Amniotic epithelial cell (primary cell): ENCODE measurements at regions not wholly inside any gene's neighbourhood (a gene's known extent, or its start where the extent isn't known, plus 50 kb on each side); places are given as distances from the start of the nearest gene placed in this dataset.
"Not testable (repeated sequence)": the region's sequence is repeated elsewhere in the genome, so short reads cannot be mapped to it uniquely, and the experiment has no call there.

Experiments
- DNase-seq: peaks from one replicate; pipeline ENCODE4 v3.0.0-alpha.2; 2010; ENCODE audit warnings: low read depth

DNA sequence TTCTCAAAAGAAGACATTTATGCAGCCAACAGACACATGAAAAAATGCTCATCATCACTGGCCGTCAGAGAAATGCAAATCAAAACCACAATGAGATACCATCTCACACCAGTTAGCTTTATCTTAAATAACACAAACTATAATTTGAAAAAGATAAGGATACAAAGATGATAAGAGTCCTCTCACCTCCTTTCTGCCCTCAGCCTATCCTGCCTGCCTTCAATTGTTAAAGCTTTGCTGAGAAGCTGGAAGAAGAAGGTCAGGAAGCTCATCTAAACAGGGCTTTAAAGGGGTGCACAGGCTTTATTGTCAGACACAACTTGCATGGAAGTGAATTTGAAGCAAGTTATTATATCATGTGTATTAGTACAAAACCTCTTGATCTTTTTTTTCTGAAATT, 676.3 kb upstream of the GOT2 start:
- no peak for DNase-seq

DNA sequence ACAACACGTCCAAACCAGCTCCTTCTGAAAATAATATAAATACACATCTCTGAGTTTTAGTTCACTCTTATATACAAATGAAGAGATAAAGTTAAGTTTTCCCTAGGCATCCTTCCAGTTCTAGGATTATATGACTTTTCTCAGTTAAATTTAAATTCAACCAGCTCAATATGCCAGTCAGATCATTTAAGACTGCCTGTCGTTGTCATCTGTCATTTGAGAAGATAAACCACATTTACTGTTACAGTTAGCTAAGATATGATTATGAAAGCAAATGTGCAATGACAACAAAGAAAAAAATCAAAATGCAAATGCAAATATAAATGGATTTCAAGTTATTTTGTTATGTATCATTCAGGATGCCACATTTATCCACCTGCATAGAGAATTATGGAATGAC, 671.7 kb upstream of the GOT2 start:
- no peak for DNase-seq

DNA sequence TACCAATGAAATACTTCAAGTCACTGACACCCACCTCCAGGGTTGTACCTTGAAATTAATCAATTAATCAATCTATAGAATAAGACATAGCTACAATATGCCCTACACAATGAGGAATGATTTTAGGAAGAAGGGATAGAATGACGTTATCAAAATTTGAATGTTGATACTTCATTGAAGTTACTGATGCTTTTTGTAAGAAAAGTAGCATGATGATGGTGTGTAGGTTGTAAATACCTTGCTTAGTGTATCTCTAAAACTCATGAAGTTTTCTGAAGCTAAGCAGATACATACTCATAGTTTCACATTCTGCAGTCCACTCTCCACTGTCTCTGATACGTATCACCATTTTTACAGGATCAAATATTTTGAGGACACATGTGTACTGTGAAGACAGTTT, 670.4 kb upstream of the GOT2 start:
- no peak for DNase-seq

DNA sequence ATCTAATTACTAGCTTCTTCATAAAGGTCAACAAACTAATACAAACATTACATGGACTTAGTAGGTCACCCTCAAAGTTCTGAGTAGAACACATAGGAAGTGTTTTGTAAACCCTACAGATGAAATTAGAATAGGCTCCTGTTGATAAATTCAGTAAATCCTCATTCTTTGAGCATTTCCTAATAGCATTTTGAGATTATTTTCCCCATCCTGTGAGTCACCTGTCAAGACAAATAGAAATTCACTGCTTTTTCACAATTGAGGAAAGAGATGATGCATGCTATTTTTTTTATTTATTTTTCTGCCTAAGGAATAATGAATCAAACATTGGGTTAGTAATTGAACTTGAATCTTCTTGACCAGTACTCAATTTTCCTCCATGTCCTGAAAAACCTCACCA, 666.7 kb upstream of the GOT2 start:
- DNase-seq = no peak

DNA sequence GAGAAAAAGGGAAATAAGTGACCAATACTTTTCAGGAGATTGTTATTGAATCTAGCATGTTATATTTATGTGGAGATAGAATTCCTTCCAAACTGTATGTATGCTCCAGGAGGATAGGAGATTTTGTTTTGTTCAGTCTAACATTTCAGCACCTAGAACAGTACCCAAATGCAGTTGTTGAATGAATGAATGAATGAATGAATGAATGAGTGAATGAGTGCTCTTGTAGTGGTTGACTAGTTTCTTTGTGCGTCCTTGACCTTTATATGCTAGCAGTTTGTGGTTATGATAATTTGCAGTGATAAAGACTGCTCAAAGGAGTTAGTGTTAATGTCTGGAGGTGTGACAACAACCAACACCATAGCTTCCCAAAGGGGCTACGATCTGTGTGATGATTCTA, 663.5 kb upstream of the GOT2 start:
- DNase-seq = no peak

DNA sequence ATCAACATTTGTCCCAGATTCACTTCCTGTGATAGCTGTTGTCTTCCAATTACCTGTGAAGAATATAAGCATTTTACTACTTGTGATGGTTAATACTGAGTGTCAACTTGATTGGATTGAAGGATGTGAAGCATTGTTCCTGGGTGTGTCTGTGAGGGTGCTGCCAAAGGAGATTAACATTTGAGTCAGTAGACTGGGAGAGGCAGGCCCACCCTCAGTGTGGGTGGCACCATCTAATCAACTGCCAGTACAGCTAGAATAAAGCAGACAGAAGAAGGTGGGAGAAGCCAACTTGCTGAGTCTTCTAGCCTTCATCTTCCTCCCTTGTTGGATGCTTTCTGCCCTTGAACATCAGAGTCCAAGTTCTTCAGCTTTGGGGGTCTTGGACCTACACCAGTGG, 660.4 kb upstream of the GOT2 start:
- no peak for DNase-seq

DNA sequence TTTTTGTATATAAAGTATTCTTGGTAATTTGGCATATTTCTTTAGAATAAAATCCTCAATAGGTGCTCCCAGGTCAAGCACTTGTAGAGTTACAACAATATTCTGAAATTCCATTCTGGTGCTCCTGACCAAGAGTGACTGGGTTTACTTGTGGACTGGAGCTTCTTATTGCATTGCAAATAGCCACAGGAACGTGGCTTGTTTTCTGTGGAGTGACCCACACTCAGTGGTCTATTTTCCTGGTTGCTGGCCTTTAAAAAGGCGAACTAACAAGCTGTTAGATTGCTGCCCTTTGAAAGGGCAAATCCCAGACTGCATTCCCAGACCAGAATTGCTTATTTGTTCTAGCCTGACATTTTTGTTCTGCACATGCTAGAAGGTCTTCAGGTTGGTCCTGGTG, 658.8 kb upstream of the GOT2 start:
- DNase-seq = no peak

DNA sequence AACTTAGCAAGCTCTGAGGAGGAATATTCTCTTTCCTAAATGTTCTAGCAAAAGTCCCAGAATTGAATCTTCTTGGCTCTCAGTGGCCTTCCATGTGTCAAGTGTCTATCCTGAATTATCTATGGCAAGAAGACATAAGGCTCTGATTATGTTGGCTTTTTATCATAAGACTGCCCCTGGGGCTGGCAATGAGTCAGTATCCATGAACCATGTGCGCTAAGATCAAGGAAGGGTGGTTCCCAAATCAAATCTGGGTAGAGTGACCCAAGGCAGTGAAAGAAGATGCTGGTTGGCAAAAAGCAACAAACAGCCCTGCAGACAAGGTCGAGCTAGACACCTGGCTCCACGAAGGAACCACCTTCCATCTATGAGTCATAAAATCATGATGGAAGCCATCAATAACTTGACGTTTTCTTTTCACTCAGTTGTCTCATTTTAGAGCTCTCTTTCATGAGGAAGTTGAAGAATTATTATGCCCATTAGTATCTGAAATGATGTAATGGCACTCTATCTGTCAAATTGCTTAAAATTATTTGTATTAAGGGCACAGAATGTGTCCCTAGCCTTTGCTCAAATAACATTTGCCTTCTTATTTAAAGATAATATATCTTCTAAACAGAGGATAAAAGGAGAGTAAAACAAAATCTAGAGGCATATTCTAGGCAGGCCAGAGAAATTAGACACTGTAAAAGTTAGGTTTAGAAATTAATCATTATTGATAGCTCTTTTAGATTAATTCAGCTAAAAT, 657.7 kb upstream of the GOT2 start:
- no peak for DNase-seq

DNA sequence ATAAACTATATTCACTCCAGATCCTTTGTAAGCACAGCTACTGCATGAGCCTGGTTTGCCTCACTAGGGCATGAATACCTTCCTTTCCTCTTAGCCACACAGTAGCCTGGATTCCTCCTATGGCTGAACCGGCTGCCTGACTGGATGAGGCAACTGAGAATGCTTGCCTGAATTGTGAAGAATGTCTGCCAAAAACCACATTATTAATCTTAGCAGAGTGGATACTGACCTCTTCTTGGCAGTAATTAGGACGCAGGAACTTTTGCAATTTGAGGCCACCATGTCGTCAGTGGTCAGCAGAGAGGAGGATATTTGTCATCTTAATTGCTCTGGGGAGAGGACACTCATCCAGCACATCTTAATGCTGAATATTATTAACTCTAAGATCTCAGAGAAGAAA, 651.8 kb upstream of the GOT2 start:
- peak; percentile 62 for DNase-seq

DNA sequence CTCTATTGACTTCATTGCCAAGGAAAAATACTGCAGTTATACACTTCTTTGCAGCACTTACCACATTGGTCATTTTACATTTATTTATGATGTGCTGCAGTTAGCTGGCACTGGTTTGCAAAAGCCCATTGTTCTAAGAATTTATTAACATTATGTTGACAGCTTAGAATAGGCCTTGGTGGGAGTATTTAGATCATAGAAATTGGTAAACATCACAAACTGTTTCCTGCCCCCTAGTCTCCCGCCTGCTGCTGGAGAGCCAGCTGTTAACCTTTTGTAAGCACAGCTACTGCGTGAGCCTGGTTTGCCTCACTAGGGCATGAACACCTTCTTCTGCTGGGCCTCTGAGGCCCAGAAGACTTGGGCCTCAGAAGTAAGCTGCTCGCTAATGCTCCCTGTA, 651.4 kb upstream of the GOT2 start:
- DNase-seq = no peak

DNA sequence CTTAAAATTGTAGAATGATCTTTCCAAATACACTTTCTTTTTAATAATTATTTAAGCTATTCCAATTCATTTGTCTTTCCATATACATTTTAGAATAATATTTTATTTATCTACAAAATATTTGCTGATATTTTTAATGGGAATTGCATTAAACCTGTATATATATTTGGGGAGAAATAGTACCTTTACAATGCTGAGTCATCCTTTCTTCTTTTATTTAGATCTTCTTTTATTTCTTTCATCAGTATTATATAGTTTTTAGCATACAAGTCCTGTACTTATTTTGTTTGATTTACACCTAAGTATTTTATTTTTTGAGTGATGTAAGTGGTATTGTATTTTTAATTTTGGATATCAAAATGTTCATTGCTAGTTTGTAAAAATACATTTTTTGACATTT, 639.5 kb upstream of the GOT2 start:
- DNase-seq = no peak

DNA sequence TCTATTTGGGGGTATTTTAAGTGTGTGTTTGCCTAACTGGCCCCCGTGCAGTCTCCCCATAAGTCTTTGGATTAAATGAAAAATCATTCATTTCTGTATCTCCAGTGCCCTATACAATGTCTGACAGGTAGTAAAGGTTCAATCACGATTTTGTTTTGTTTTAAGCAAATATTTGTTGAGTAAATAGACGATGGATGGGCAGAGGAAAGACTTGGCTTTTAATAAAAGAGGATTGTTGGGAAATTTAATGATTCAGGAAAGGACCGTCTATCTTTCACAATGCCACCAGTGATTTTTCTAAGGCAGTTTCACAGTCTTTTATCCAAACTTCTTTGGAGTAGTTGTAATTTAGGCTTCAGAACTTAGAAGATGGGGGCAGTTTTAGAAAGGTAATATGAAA, 636.6 kb upstream of the GOT2 start:
- DNase-seq = no peak

DNA sequence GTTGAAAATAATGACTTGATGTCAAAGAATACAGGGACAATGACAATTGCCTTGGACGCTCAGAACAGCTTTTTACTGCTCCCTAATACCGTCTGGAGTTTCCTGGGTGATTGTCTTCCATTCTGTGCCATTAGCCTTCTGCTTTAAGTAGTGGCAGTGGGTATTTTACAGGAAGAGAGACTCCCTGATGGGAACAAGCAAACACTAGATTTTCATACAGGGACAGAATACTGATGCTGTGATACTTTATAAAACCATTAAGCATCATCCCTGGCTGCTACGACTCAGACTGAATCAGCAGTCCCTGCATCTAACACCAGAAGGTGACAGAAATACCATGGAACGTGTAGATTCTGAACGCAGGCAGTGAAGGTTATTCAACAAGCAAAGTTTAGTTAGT, 635.4 kb upstream of the GOT2 start:
- DNase-seq = no peak

DNA sequence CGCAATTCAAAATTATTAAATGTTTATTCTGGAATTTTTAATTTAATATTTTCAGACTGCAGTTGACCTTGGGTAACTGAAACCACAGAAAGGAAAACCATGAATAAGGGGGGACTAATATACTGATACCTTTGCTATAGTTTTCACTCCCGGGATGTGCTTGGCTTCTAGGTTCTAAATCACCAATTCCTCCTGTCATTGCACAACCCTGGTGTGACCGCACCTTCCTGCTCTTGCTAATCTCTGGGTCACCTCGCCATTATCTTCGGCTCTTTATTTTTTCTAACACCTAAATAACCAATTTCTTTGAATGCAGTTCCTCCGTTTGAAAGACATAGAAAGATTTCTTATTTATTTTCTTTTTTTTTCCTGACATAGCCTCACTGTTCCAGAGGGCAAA, 634.5 kb upstream of the GOT2 start:
- no peak for DNase-seq

DNA sequence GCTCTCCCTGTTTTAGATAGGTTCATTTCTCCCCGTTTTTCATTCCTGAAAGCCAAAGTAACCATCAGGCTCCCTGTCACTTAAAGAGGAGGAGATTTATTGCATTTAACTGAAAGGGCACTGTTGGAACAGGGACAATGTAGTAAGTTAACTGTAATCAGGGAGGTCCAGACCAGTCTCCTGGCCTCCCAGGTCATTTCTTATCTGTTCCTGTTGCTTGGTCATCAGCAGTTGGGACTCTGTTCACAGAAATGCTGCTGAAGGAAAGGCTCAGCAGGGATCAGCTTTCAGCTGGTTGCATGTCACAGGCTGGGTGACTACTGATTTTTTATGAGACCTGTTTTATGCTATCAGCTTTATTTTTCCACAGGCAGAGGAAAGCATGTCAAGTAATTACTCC, 622.6 kb upstream of the GOT2 start:
- no peak for DNase-seq

DNA sequence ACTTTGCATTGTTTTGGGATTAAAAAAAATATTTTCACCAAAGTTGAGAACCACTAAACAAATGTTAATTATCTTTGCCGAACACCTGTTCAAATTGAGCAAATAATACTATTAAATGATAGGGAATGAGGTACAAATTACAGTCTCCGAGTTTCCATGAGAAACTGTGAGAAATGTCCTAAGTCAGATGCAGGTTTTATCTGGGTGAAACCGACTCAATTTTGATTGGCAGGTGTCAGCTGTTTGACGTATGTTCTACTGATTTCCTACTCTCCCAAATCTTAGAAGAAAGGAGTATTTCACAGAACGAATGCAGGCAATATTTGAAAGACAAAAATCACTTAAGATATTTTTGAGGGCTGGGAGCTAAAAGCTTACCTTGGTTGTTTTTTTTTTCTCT, 622.0 kb upstream of the GOT2 start:
- DNase-seq = no peak

DNA sequence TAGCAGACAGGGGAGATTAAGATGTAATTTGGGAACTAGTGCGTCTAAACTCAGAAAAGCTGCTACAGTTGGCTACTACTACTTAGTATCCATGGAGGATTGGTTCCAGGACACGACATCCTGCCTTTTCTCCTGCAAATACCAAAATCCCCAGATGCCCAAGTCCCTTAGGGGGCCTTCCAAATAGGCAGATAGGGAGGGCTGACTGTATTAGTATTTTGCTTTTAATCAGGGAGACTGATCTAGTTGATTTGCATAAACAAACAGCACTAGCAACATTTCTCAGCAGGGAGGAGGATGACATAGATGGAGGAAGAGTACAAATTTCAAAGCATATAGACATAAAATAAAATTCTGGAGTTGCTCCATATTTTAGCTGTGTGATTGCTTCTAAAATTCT, 621.6 kb upstream of the GOT2 start:
- no peak for DNase-seq

DNA sequence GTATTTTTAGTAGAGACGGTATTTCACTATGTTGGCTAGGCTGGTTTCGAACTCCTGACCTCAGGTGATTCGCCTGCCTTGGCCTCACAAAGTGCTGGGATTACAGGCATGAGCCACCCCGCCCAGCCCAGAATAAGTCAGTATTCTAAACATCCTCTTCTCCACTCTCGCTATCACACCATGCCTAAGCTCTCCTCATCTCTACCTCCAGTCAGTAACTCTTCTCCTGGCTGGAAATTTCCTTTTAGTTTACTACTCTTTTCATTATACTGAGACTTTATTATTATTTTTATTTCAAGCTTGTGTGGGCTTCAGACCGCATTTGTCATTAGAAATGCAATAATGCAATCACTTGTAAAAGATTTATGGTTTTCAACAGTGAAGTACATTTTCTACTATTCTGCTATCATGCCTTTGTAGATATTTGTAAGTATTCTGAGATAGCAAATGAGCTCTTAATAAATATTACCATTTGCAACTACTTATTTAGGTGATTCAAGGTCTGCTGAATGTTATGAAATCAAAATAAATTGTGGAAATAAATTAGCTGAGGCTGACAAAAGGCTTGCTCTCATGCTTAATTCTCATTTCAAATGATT, 617.3 kb upstream of the GOT2 start:
- DNase-seq = no peak

DNA sequence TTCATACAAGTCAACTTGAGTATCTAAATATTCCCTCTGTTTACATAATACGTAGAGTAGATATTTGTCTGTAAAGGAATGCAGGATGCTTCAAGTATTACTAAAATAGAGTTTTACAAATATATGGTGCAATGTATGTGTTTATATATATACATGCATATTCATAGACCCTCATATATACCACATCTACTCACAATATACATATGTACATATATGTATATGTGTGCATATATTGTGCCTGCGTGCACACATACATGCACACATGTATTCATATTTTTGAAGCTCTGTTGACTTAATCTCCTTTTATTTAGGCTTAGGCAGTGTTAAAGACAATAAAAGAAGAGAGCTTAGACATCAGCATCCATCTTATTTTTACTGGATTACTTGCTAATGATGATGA, 616.6 kb upstream of the GOT2 start:
- no peak for DNase-seq

DNA sequence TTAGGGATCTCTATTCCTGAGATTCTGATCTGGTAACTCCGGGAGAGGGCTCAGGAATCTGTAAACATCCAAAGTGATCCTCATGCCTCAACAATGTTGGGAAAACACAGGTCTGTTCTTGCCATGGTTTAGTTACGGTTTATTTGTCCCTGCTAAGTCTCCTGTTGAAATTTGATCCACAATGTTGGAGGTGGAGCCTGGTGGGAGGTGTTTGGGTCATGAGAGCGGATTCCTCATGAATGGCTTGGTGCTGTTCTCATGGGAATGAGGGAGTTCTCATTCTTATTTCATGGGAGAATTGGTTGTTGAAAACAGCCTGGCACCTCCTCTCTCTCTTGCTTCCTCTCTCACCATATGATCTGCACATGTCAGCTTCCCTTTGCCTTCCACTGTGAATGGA, 608.6 kb upstream of the GOT2 start:
- no peak for DNase-seq

DNA sequence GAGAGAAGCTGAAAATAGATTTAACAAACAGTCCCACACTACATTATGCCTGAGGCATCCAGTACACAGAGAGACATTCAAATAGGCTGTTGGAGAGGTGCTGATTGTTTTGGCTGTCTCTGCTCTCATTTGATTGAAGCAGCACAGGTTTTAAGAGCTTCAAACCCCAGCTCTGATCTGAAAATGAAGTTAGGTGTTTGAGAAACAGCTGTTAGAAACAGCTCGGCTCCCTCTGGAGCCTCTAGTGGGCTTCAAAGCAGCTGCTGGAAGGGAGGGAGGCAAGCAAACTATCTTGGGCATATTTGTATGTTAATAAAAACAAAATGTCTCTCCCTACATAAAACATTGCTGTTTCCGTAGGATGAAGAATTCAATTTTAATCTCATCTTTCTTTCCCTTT, 607.3 kb upstream of the GOT2 start:
- DNase-seq = no peak

DNA sequence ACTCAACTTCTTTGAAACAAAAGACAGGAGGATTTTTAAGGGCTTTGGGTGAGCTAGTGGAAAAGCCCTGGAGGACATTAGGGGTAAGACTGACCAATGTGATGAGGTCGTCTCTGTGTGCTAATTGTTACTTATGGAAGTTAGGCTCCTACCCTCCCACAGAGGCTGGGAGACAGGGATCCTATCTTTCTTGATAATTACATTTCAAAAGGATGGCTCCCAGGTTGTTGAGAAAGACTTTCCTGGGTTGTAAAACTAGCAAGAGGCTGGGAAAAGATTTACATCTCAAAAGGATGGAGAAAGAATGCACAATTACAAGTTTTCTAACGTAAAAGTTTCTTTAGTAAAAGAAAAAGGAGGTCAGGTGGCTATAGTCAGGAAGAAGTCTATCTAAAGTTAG, 605.8 kb upstream of the GOT2 start:
- DNase-seq = no peak

DNA sequence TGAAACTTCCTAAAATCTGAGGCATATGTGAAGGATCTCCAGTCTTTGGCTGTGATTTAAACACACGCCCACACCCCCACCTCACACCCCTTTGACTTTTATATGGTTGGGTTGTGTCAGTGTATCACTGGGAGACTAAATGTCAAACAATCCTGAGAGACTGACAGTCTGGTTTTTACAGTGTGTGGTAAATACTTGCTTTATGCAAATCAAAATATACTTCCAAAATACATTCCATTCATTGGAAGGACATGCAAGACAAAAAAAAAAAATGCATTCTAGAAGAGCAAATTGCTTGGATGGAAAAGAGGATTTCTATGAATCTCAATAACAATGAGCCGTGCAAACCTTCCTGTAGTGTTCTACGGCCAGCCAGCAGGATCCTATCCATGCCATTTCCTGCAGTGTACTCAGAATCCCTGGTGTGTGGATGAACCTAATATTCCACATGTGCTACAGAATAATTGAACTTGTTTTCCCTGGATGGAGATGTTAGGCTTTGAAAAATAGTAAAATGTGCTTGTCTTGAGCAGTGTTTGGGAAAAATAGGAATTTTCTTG, 602.1 kb upstream of the GOT2 start:
- no peak for DNase-seq

DNA sequence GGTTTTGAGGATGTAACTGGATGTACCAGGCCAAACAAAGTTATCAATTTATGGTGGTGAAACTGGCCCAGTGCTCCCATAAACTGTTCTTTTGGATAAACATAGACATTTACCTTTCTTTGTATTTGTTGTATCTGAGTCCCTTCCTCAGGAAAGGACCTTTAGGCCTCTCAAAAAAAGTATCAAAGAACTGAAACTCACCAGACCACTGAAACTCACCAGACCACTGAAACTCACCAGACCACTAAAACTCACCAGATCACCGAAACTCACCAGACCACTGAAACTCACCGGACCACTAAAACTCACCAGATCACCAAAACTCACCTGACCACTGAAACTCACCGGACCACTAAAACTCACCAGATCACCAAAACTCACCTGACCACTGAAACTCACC, 597.6 kb upstream of the GOT2 start:
- not testable (repeated sequence) for DNase-seq
